ENCODE measurements at regions not wholly inside any gene's neighbourhood (a gene's known extent, or its start where the extent isn't known, plus 50 kb on each side); places are given as distances from the start of the nearest gene placed in this dataset.

GRCh38 chr6:163820745-163821458 lies 406.4 kb downstream of the QKI start:
- TF ChIP-seq CTCF (IDR thresholded peaks at IDR 0.05) = no peak
- TF ChIP-seq POLR2A (IDR thresholded peaks at IDR 0.05) = no peak
